ENCODE measurements at regions not wholly inside any gene's neighbourhood (a gene's known extent, or its start where the extent isn't known, plus 50 kb on each side); places are given as distances from the start of the nearest gene placed in this dataset.
"Not testable (repeated sequence)": the region's sequence is repeated elsewhere in the genome, so short reads cannot be mapped to it uniquely, and the experiment has no call there.

DNA sequence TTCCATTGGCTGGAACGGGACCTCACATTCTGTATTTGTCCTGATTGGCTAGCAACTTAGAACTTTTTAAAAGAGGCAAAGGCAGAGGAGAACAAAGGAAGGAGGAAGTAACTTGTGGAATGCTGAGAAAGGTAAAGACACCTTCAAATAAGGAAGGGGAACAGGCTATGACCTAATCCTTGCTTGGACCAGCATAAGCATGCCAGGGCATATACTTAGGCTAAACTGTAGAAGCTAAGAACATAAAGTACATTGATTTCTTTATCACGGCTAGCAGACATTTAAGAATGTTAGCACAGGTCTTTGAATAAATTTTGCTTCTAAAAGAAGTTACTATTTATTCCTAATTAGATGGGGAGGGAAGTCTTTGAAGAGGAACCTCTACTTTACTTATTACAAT lies 136.4 kb upstream of the SMYD2 start:
- not testable (repeated sequence) for TF ChIP-seq POLR2A (IDR thresholded peaks at IDR 0.05; ENCODE audit: low read depth, low read length); TAF1 (IDR thresholded peaks at IDR 0.05; ENCODE audit: borderline replicate concordance, low read depth, low read length)
